Epithelial cell of proximal tubule (primary cell): ENCODE measurements at regions not wholly inside any gene's neighbourhood (a gene's known extent, or its start where the extent isn't known, plus 50 kb on each side); places are given as distances from the start of the nearest gene placed in this dataset.

Experiments
- DNase-seq: peaks from one replicate; pipeline ENCODE4 v3.0.0-alpha.2; 2011; ENCODE audit warnings: low read depth
- H3K4me3 ChIP-seq: 2 replicates; pipeline ENCODE4 v1.5.1; 2011; ENCODE audit warnings: low read depth, mild to moderate bottlenecking, low read length
- CTCF ChIP-seq: conservative IDR thresholded peaks from 2 replicates; pipeline ENCODE4 v1.5.1; 2012; ENCODE audit warnings: low read depth, mild to moderate bottlenecking, low read length

DNA sequence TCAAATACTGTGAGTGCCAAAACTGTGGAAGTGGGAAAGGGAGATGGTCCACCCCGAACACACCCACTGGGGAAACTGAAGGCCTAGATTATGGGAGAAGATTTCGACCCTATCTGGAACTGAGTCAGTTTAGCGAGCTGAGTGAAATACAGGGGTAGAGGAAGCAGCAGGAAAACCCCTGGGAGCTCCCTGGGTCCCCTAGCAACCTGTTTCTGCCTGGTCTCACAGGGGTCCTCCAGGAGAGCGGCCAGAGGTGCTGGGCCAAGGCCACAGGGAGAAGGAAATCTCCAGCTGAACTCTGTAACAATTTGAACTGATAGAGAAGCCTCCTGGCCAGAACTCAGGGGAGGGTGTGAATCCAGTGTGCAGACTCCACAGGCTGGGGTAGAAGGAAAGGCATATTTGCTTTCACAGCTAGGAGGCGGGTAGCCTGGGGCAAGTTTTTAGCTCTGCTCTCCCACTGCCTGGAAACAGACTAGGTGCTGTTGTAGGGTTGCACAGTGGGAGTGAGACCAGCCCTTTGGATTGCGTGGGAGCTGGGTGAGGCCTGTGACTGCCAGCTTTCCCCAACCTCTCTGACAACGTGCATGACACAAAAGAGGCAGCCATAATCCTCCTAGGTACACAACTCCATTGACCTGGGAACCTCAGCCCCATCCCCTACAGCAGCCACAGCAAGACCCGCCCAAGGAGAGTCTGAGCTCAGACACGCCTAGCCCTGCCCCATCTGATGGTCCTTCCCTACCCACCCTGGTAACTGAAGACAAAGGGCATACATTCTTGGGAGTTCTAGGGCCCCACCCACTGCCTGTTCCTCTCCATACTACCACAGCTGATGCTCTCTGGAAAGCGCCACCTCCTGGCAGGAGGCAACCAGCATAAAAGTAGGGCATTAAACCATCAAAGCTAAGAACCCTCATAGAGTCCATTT lies 78.8 kb upstream of the GPBP1 start:
- DNase-seq = no peak
- peak; percentile 46 for TF ChIP-seq CTCF
- no peak overlapping the region for H3K4me3 ChIP-seq

GRCh38 chr5:57097526-57097925 lies 76.3 kb upstream of the GPBP1 start:
- no peak for DNase-seq
- no peak for TF ChIP-seq CTCF
- H3K4me3 ChIP-seq = no peak overlapping the region

- DNase-seq = no peak
- no peak overlapping the region for H3K4me3 ChIP-seq
- no peak for TF ChIP-seq CTCF
Observed at GRCh38 chr5:57102189-57102904, 71.5 kb upstream of the GPBP1 start.

- no peak overlapping the region for H3K4me3 ChIP-seq
- no peak for TF ChIP-seq CTCF
- DNase-seq = peak; percentile 29
Observed at GRCh38 chr5:57102905-57103255, 71.0 kb upstream of the GPBP1 start.

- H3K4me3 ChIP-seq = no peak overlapping the region
- no peak for DNase-seq
- TF ChIP-seq CTCF = no peak
Observed at GRCh38 chr5:57103317-57103907, 70.4 kb upstream of the GPBP1 start.

DNA sequence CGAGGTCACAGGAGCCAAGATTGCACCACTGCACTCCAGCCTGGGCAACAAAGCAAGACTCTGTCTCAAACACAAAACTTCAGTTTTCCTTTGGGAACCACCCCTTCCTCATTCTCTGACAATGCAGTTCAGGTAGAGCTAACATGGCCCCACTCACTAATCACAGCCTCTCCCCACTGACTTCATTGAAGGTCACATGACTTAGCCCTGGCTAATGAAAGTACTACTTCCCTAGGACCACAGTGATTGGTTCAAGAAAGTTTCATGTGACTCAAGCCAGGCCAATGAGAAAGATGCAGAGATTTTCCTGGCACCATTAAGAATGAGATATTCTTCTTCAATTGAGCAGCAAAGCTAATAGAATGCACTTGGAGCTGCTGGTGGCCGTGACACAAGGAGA lies 67.2 kb upstream of the GPBP1 start:
- DNase-seq = no peak
- no peak for TF ChIP-seq CTCF
- no peak overlapping the region for H3K4me3 ChIP-seq
